WTC11 (cell line): ENCODE measurements at regions not wholly inside any gene's neighbourhood (a gene's known extent, or its start where the extent isn't known, plus 50 kb on each side); places are given as distances from the start of the nearest gene placed in this dataset.

Source experiments
- ATAC-seq: fragments of 200-7000 bp; cut with Tn5 transposase; 2 replicates; pipeline ENCODE4 v1.10.0; 2021; ENCODE audit warnings: mild to moderate bottlenecking, moderate library complexity
- CTCF ChIA-PET: fragments of 300-600 bp; sonication (Branson Sonifier 250); formaldehyde crosslinking; loops from one replicate; lab custom pipeline; 2021; ENCODE audit warnings: antibody characterized with exemption; lab: Charles Lee
- POLR2A ChIA-PET: fragments of 350-600 bp; sonication (Branson Sonifier 250); formaldehyde crosslinking; loops from one replicate; lab custom pipeline; 2021; ENCODE audit warnings: antibody characterized with exemption; lab: Charles Lee
- DNase-seq: peaks from one replicate; pipeline ENCODE4 v3.0.0; 2021; ENCODE audit warnings: low spot score
- H3K27ac Mint-ChIP-seq: 2 replicates; pipeline ENCODE4 v1.8.0; 2021; ENCODE audit warnings: mixed read lengths
- H3K27me3 Mint-ChIP-seq: 2 replicates; pipeline ENCODE4 v1.8.0; 2021; ENCODE audit warnings: low read depth, mild to moderate bottlenecking, moderate library complexity, mixed read lengths
- H3K36me3 Mint-ChIP-seq: 2 replicates; pipeline ENCODE4 v1.8.0; 2021; ENCODE audit warnings: mixed read lengths
- H3K4me1 Mint-ChIP-seq: 2 replicates; pipeline ENCODE4 v1.8.0; 2022; ENCODE audit warnings: mixed read lengths
- H3K4me3 Mint-ChIP-seq: 2 replicates; pipeline ENCODE4 v1.8.0; 2021; ENCODE audit warnings: mild to moderate bottlenecking, moderate library complexity, mixed read lengths
- H3K9me3 Mint-ChIP-seq: 2 replicates; pipeline ENCODE4 v1.8.0; 2021; ENCODE audit warnings: mixed read lengths
- CREM ChIP-seq: sonication (generic); formaldehyde crosslinking; IDR thresholded peaks from 2 replicates; pipeline ENCODE4 v1.8.1; 2022; ENCODE audit warnings: mild to moderate bottlenecking, missing genetic modification reagents, moderate library complexity
- FOXK1 ChIP-seq: sonication (generic); formaldehyde crosslinking; IDR thresholded peaks from 2 replicates; pipeline ENCODE4 v1.8.0; 2022; ENCODE audit warnings: mild to moderate bottlenecking, moderate library complexity, missing genetic modification reagents
- FOXP4 ChIP-seq: sonication (generic); formaldehyde crosslinking; IDR thresholded peaks from 2 replicates; pipeline ENCODE4 v1.8.0; 2022; ENCODE audit warnings: mild to moderate bottlenecking, missing genetic modification reagents
- IRF2 ChIP-seq: sonication (generic); formaldehyde crosslinking; IDR thresholded peaks from 2 replicates; pipeline ENCODE4 v1.8.0; 2022; ENCODE audit warnings: low read depth, missing genetic modification reagents, borderline replicate concordance
- NR1H2 ChIP-seq: sonication (generic); formaldehyde crosslinking; IDR thresholded peaks from 2 replicates; pipeline ENCODE4 v1.9.0; 2021; ENCODE audit warnings: mild to moderate bottlenecking, moderate library complexity, missing genetic modification reagents
- NR3C1 ChIP-seq: sonication (generic); formaldehyde crosslinking; conservative IDR thresholded peaks from 2 replicates; pipeline ENCODE4 v1.8.1; 2023; ENCODE audit warnings: low read depth, mild to moderate bottlenecking, missing genetic modification reagents
- PRRX2 ChIP-seq: fragments of 250-450 bp; sonication (Bioruptor Pico); IDR thresholded peaks from 2 replicates; pipeline ENCODE4 v1.8.0; 2021; ENCODE audit warnings: mild to moderate bottlenecking
- SMAD3 ChIP-seq: sonication (generic); formaldehyde crosslinking; IDR thresholded peaks from 2 replicates; pipeline ENCODE4 v1.8.0; 2022; ENCODE audit warnings: missing genetic modification reagents, mild to moderate bottlenecking, borderline replicate concordance
- SP1 ChIP-seq: sonication (generic); formaldehyde crosslinking; conservative IDR thresholded peaks from 2 replicates; pipeline ENCODE4 v1.8.1; 2022; ENCODE audit warnings: missing genetic modification reagents
- USF2 ChIP-seq: sonication (generic); formaldehyde crosslinking; IDR thresholded peaks from 2 replicates; pipeline ENCODE4 v1.8.1; 2023; ENCODE audit warnings: mild to moderate bottlenecking, missing genetic modification reagents, moderate library complexity
- ZBTB43 ChIP-seq: sonication (generic); formaldehyde crosslinking; IDR thresholded peaks from 2 replicates; pipeline ENCODE4 v1.8.1; 2023; ENCODE audit warnings: mild to moderate bottlenecking, missing genetic modification reagents
- ZNF121 ChIP-seq: sonication (generic); formaldehyde crosslinking; IDR thresholded peaks from 2 replicates; pipeline ENCODE4 v1.8.0; 2023; ENCODE audit warnings: missing genetic modification reagents
- ZNF263 ChIP-seq: sonication (generic); formaldehyde crosslinking; IDR thresholded peaks from 2 replicates; pipeline ENCODE4 v1.8.1; 2022; ENCODE audit warnings: low read depth, mild to moderate bottlenecking, moderate library complexity, missing genetic modification reagents
- ZNF281 ChIP-seq: sonication (generic); formaldehyde crosslinking; IDR thresholded peaks from 2 replicates; pipeline ENCODE4 v1.8.0; 2023; ENCODE audit warnings: mild to moderate bottlenecking, missing genetic modification reagents
- ZSCAN18 ChIP-seq: fragments of 250-450 bp; sonication (Bioruptor Pico); IDR thresholded peaks from 2 replicates; pipeline ENCODE4 v2.1.2; 2022; ENCODE audit warnings: mild to moderate bottlenecking, moderate library complexity
- TF ChIP-seq, protein P1 (sequence below): fragments of 250-450 bp; sonication (Bioruptor Pico); IDR thresholded peaks from 2 replicates; pipeline ENCODE4 v1.9.0; 2021; ENCODE audit warnings: mild to moderate bottlenecking, borderline replicate concordance
- TF ChIP-seq, protein P2 (sequence below): sonication (generic); formaldehyde crosslinking; IDR thresholded peaks from 2 replicates; pipeline ENCODE4 v1.8.1; 2023; ENCODE audit warnings: mild to moderate bottlenecking, missing genetic modification reagents, moderate library complexity
- TF ChIP-seq, protein P3 (sequence below): fragments of 250-450 bp; sonication (Bioruptor Pico); IDR thresholded peaks from 2 replicates; pipeline ENCODE4 v1.9.0; 2021; ENCODE audit warnings: moderate library complexity, mild to moderate bottlenecking, inconsistent platforms, borderline replicate concordance
- TF ChIP-seq, protein P4 (sequence below): sonication (generic); formaldehyde crosslinking; conservative IDR thresholded peaks from 2 replicates; pipeline ENCODE4 v1.8.1; 2023; ENCODE audit warnings: mild to moderate bottlenecking, low read depth, missing genetic modification reagents, moderate library complexity

GRCh38 chr1:30188999-30189398 is 534.4 kb downstream of the MATN1 start:
- H3K27me3 Mint-ChIP-seq = no peaks in the 10 kb centered on the region
- H3K4me1 Mint-ChIP-seq = no peaks in the 10 kb centered on the region

More at GRCh38 chr1:30188999-30189398, 534.4 kb downstream of the MATN1 start:
- TF ChIP-seq, protein P1, sequence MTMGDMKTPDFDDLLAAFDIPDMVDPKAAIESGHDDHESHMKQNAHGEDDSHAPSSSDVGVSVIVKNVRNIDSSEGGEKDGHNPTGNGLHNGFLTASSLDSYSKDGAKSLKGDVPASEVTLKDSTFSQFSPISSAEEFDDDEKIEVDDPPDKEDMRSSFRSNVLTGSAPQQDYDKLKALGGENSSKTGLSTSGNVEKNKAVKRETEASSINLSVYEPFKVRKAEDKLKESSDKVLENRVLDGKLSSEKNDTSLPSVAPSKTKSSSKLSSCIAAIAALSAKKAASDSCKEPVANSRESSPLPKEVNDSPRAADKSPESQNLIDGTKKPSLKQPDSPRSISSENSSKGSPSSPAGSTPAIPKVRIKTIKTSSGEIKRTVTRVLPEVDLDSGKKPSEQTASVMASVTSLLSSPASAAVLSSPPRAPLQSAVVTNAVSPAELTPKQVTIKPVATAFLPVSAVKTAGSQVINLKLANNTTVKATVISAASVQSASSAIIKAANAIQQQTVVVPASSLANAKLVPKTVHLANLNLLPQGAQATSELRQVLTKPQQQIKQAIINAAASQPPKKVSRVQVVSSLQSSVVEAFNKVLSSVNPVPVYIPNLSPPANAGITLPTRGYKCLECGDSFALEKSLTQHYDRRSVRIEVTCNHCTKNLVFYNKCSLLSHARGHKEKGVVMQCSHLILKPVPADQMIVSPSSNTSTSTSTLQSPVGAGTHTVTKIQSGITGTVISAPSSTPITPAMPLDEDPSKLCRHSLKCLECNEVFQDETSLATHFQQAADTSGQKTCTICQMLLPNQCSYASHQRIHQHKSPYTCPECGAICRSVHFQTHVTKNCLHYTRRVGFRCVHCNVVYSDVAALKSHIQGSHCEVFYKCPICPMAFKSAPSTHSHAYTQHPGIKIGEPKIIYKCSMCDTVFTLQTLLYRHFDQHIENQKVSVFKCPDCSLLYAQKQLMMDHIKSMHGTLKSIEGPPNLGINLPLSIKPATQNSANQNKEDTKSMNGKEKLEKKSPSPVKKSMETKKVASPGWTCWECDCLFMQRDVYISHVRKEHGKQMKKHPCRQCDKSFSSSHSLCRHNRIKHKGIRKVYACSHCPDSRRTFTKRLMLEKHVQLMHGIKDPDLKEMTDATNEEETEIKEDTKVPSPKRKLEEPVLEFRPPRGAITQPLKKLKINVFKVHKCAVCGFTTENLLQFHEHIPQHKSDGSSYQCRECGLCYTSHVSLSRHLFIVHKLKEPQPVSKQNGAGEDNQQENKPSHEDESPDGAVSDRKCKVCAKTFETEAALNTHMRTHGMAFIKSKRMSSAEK (CRISPR knock-in tag) = no peak
- TF ChIP-seq SP1 = no peak
- TF ChIP-seq, protein P2, sequence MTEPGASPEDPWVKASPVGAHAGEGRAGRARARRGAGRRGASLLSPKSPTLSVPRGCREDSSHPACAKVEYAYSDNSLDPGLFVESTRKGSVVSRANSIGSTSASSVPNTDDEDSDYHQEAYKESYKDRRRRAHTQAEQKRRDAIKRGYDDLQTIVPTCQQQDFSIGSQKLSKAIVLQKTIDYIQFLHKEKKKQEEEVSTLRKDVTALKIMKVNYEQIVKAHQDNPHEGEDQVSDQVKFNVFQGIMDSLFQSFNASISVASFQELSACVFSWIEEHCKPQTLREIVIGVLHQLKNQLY (CRISPR knock-in tag) = no peak
- no peak for TF ChIP-seq ZNF263 (CRISPR knock-in tag)
- TF ChIP-seq CREM (CRISPR knock-in tag) = no peak
- no peak for TF ChIP-seq ZNF121 (CRISPR knock-in tag)
- TF ChIP-seq FOXK1 (CRISPR knock-in tag) = no peak
- no peak for TF ChIP-seq USF2 (CRISPR knock-in tag)
- TF ChIP-seq, protein P3, sequence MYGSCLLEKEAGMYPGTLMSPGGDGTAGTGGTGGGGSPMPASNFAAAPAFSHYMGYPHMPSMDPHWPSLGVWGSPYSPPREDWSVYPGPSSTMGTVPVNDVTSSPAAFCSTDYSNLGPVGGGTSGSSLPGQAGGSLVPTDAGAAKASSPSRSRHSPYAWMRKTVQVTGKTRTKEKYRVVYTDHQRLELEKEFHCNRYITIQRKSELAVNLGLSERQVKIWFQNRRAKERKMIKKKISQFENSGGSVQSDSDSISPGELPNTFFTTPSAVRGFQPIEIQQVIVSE (CRISPR knock-in tag) = no peak
- TF ChIP-seq NR3C1 (CRISPR knock-in tag) = no peak
- TF ChIP-seq, protein P4, sequence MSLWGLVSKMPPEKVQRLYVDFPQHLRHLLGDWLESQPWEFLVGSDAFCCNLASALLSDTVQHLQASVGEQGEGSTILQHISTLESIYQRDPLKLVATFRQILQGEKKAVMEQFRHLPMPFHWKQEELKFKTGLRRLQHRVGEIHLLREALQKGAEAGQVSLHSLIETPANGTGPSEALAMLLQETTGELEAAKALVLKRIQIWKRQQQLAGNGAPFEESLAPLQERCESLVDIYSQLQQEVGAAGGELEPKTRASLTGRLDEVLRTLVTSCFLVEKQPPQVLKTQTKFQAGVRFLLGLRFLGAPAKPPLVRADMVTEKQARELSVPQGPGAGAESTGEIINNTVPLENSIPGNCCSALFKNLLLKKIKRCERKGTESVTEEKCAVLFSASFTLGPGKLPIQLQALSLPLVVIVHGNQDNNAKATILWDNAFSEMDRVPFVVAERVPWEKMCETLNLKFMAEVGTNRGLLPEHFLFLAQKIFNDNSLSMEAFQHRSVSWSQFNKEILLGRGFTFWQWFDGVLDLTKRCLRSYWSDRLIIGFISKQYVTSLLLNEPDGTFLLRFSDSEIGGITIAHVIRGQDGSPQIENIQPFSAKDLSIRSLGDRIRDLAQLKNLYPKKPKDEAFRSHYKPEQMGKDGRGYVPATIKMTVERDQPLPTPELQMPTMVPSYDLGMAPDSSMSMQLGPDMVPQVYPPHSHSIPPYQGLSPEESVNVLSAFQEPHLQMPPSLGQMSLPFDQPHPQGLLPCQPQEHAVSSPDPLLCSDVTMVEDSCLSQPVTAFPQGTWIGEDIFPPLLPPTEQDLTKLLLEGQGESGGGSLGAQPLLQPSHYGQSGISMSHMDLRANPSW (CRISPR knock-in tag) = no peak
- no peak for TF ChIP-seq PRRX2 (CRISPR knock-in tag)
- TF ChIP-seq ZSCAN18 (CRISPR knock-in tag) = no peak
- TF ChIP-seq FOXP4 (CRISPR knock-in tag) = no peak
- no peak for TF ChIP-seq ZBTB43 (CRISPR knock-in tag)
- TF ChIP-seq SMAD3 (CRISPR knock-in tag) = no peak
- no peak for TF ChIP-seq NR1H2 (CRISPR knock-in tag)
- no peak for TF ChIP-seq ZNF281 (CRISPR knock-in tag)
- TF ChIP-seq IRF2 (CRISPR knock-in tag) = no peak
- ATAC-seq (no peak), DNase-seq (no peak)
- POLR2A ChIA-PET = no interaction called here
- H3K27ac Mint-ChIP-seq = no peak overlapping the region
- no peaks in the 10 kb centered on the region for H3K9me3 Mint-ChIP-seq
- CTCF ChIA-PET = interaction anchor here (1.3 kb wide), 1 partner anchor 43 kb away, joined by 3 read pairs; no protein-coding TSS in a partner anchor
- H3K4me3 Mint-ChIP-seq = no peak overlapping the region
- H3K36me3 Mint-ChIP-seq = no peaks in the 10 kb centered on the region
